Suprapubic skin (tissue), 4 donors: ENCODE measurements at regions not wholly inside any gene's neighbourhood (a gene's known extent, or its start where the extent isn't known, plus 50 kb on each side); places are given as distances from the start of the nearest gene placed in this dataset.
"Not testable (repeated sequence)": the region's sequence is repeated elsewhere in the genome, so short reads cannot be mapped to it uniquely, and the experiment has no call there.

Experiments
- DNase-seq, 2 donors: peaks; one replicate each; pipeline ENCODE4 v3.0.0-alpha.2; 2019; ENCODE audit warnings: low spot score in 2 of 2
- H3K27ac ChIP-seq: fragments of 200-600 bp; sonication (generic); one replicate; pipeline ENCODE4 v1.5.1; 2019
- H3K27me3 ChIP-seq: fragments of 200-600 bp; sonication (generic); one replicate; pipeline ENCODE4 v1.5.1; 2019
- H3K36me3 ChIP-seq: fragments of 200-600 bp; sonication (generic); one replicate; pipeline ENCODE4 v1.5.1; 2019
- H3K4me1 ChIP-seq: fragments of 200-600 bp; sonication (generic); one replicate; pipeline ENCODE4 v1.5.1; 2019
- H3K4me3 ChIP-seq: fragments of 200-600 bp; sonication (generic); one replicate; pipeline ENCODE4 v1.5.1; 2019; ENCODE audit warnings: mild to moderate bottlenecking
- H3K9me3 ChIP-seq: fragments of 200-600 bp; sonication (generic); one replicate; pipeline ENCODE4 v1.5.1; 2019
- CTCF ChIP-seq, 2 donors: fragments of 200-600 bp in 1 of 2; fragments of 450-650 bp in 1 of 2; sonication (generic) in 1 of 2; IDR thresholded peaks; one replicate each; pipeline ENCODE4 v1.5.1; 2016 to 2019; ENCODE audit warnings: antibody characterized with exemption in 2 of 2, mild to moderate bottlenecking in 1 of 2, moderate library complexity in 1 of 2
- EP300 ChIP-seq: sonication (generic); formaldehyde crosslinking; IDR thresholded peaks from one replicate; pipeline ENCODE4 v1.6.1; 2017; ENCODE audit warnings: antibody characterized with exemption
- POLR2A ChIP-seq, 2 donors: fragments of 450-650 bp; IDR thresholded peaks; one replicate each; pipeline ENCODE4 v1.6.1; 2017; ENCODE audit warnings: antibody characterized with exemption in 2 of 2, mild to moderate bottlenecking in 2 of 2, moderate library complexity in 2 of 2
- POLR2AphosphoS5 ChIP-seq, 3 donors: sonication (generic); formaldehyde crosslinking; IDR thresholded peaks; one replicate each; pipeline ENCODE4 v1.6.1; 2017; ENCODE audit warnings: antibody characterized with exemption in 3 of 3
- WGBS: methylation state at CpG from one replicate; pipeline ENCODE4 v1.1.5; 2018; 5-methylcytosine and 5-hydroxymethylcytosine counted together

GRCh38 chr9:108743416-108743815 lies 112.4 kb downstream of the ACTL7B start:
- Histone ChIP-seq H3K27me3 (no peaks in the 10 kb centered on the region), H3K27ac (no peak overlapping the region), H3K9me3 (no peaks in the 10 kb centered on the region), H3K4me3 (no peak overlapping the region), H3K4me1 (no peaks in the 10 kb centered on the region), H3K36me3 (no peaks in the 10 kb centered on the region)
- no peak for TF ChIP-seq POLR2AphosphoS5 (IDR thresholded peaks at IDR 0.05)
- TF ChIP-seq CTCF (IDR thresholded peaks at IDR 0.05), result no peak
- no peak for TF ChIP-seq EP300
- TF ChIP-seq POLR2A (IDR thresholded peaks at IDR 0.05), result no peak
- DNase-seq, result no peak
- WGBS, result 72% methylated on average over 2 of the region's 2 CpGs

GRCh38 chr9:108742191-108742590 lies 113.6 kb downstream of the ACTL7B start:
- WGBS, result 82% methylated on average over 5 of the region's 5 CpGs

GRCh38 chr9:108731292-108731691 lies 124.5 kb downstream of the ACTL7B start:
- H3K27ac ChIP-seq, H3K27me3 ChIP-seq, H3K4me3 ChIP-seq, H3K9me3 ChIP-seq, DNase-seq, H3K36me3 ChIP-seq, H3K4me1 ChIP-seq: not testable (repeated sequence)
- 84% methylated on average over 1 of the region's 1 CpG for WGBS

More at GRCh38 chr9:108742191-108742590, 113.6 kb downstream of the ACTL7B start:
- no peaks in the 10 kb centered on the region for H3K4me1 ChIP-seq
- TF ChIP-seq EP300 (no peak), CTCF (IDR thresholded peaks at IDR 0.05) (no peak), POLR2A (IDR thresholded peaks at IDR 0.05) (no peak), POLR2AphosphoS5 (IDR thresholded peaks at IDR 0.05) (no peak)
- H3K27ac ChIP-seq, result no peak overlapping the region
- no peak for DNase-seq
- H3K9me3 ChIP-seq, result no peaks in the 10 kb centered on the region
- no peaks in the 10 kb centered on the region for H3K27me3 ChIP-seq
- H3K4me3 ChIP-seq, result no peak overlapping the region
- no peaks in the 10 kb centered on the region for H3K36me3 ChIP-seq

GRCh38 chr9:108727580-108728111 lies 128.1 kb downstream of the ACTL7B start:
- no peak for DNase-seq
- H3K4me3 ChIP-seq, result no peak overlapping the region
- no peaks in the 10 kb centered on the region for H3K27me3 ChIP-seq
- TF ChIP-seq CTCF (IDR thresholded peaks at IDR 0.05) (no peak), EP300 (no peak), POLR2A (IDR thresholded peaks at IDR 0.05) (no peak), POLR2AphosphoS5 (IDR thresholded peaks at IDR 0.05) (no peak)
- peaks cover 15% of the 10 kb centered on the region for H3K4me1 ChIP-seq
- H3K36me3 ChIP-seq, result no peaks in the 10 kb centered on the region
- H3K9me3 ChIP-seq, result peaks cover 6% of the 10 kb centered on the region
- WGBS, result 50% methylated on average over 1 of the region's 2 CpGs
- no peak overlapping the region for H3K27ac ChIP-seq

GRCh38 chr9:108724652-108725051 lies 131.1 kb downstream of the ACTL7B start:
- WGBS, result 91% methylated on average over 5 of the region's 5 CpGs
- H3K4me3 ChIP-seq, result no peak overlapping the region
- TF ChIP-seq CTCF (IDR thresholded peaks at IDR 0.05), result no peak
- TF ChIP-seq EP300, result no peak
- no peak for TF ChIP-seq POLR2AphosphoS5 (IDR thresholded peaks at IDR 0.05)
- TF ChIP-seq POLR2A (IDR thresholded peaks at IDR 0.05), result no peak

GRCh38 chr9:108724122-108724521 lies 131.7 kb downstream of the ACTL7B start:
- no peaks in the 10 kb centered on the region for H3K36me3 ChIP-seq
- H3K27me3 ChIP-seq, result no peaks in the 10 kb centered on the region
- H3K9me3 ChIP-seq, result no peaks in the 10 kb centered on the region
- DNase-seq, result no peak
- H3K27ac ChIP-seq, result no peak overlapping the region
- H3K4me1 ChIP-seq, result peaks cover 26% of the 10 kb centered on the region
- 56% methylated on average over 4 of the region's 4 CpGs for WGBS
- H3K4me3 ChIP-seq, result no peak overlapping the region
- no peak for TF ChIP-seq POLR2AphosphoS5 (IDR thresholded peaks at IDR 0.05)
- no peak for TF ChIP-seq CTCF (IDR thresholded peaks at IDR 0.05)
- TF ChIP-seq POLR2A (IDR thresholded peaks at IDR 0.05), result no peak
- TF ChIP-seq EP300, result no peak

More at GRCh38 chr9:108724652-108725051, 131.1 kb downstream of the ACTL7B start:
- Histone ChIP-seq H3K36me3 (no peaks in the 10 kb centered on the region), H3K27me3 (no peaks in the 10 kb centered on the region), H3K4me1 (peaks cover 26% of the 10 kb centered on the region), H3K27ac (no peak overlapping the region), H3K9me3 (no peaks in the 10 kb centered on the region)
- DNase-seq, result no peak
